ENCODE measurements at regions not wholly inside any gene's neighbourhood (a gene's known extent, or its start where the extent isn't known, plus 50 kb on each side); places are given as distances from the start of the nearest gene placed in this dataset.
"Not testable (repeated sequence)": the region's sequence is repeated elsewhere in the genome, so short reads cannot be mapped to it uniquely, and the experiment has no call there.

GRCh38 chr10:46810222-46810621, 101.0 kb upstream of the PTPN20 start:
- DNase-seq, result not testable (repeated sequence)

DNA sequence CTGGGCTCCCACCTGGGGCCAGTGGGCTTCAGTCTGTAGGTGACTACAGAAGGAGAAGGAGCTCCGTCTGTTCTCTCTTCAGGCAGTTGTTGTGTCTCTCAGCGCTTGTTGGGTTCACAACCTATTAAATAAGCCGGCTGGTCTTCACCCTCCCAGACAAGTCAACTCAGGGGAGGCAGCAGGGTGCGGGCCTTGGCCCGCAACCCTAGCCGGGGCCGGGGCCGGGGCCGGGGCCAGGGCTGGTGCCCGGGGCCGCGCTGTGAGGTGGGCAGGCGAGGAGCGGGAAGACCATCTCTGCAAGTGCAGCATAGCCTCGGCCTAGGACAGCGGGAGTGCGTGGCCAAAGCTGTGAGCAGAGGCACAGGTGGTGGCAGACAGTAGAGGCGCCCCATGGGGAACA, 95.1 kb upstream of the PTPN20 start:
- DNase-seq, result not testable (repeated sequence)

- DNase-seq, result not testable (repeated sequence)
Measured at GRCh38 chr10:46840393-46841050, 70.7 kb upstream of the PTPN20 start.

GRCh38 chr10:46841051-46841593, 70.1 kb upstream of the PTPN20 start:
- not testable (repeated sequence) for DNase-seq

DNA sequence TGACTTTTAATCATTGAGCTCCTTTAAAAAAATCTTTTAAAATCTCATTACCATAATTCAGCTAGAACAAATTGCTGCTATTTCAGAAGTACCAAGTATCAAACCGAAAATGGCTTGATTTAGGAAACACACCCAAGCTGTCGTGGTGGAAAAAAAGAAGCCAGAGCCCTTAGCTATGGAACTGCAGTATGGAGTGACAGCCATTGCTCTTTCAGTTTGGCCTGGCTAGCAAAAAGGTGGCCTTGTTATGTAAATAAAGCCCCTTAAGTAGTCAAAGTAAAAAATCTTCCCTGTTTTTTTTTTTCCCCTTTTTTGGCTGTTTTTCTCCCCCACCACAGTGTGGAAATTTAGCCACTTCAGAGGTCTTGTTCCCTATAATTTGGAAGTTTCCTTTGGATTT, 66.0 kb upstream of the PTPN20 start:
- DNase-seq, result not testable (repeated sequence)

DNA sequence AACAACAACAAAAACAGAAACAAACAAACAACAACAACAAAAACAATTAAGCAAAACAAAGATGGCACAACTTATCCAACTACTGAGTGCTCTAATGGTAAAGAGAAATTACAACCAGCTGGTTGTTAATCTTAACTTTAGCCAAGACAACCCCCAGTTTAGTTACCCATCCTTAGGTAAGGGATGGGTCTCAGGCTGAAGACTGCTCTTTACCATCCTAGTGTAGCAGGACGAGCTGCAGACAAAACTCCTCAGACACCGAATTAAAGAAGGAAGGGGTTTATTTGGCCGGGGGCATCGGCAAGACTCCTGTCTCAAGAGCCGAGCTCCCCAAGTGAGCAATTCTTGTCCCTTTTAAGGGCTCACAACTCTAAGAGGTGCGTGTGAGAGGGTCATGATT, 65.6 kb upstream of the PTPN20 start:
- DNase-seq, result not testable (repeated sequence)

GRCh38 chr10:46860753-46861152, 50.5 kb upstream of the PTPN20 start:
- DNase-seq, result not testable (repeated sequence)

Data from CD4-positive, alpha-beta T cell treated with Interleukin-10 for 1 hour (primary cell).